ENCODE measurements at regions not wholly inside any gene's neighbourhood (a gene's known extent, or its start where the extent isn't known, plus 50 kb on each side); places are given as distances from the start of the nearest gene placed in this dataset.

GRCh38 chr9:116060631-116061030 is 93.0 kb upstream of the PAPPA start:
- TF ChIP-seq EZH2 (IDR thresholded peaks at IDR 0.05; ENCODE audit: borderline replicate concordance): no peak
- no peak for TF ChIP-seq CTCF (IDR thresholded peaks at IDR 0.05; ENCODE audit: poor library complexity)
